Skin of body (tissue), 1 donor: ENCODE measurements at regions not wholly inside any gene's neighbourhood (a gene's known extent, or its start where the extent isn't known, plus 50 kb on each side); places are given as distances from the start of the nearest gene placed in this dataset.
"Not testable (repeated sequence)": the region's sequence is repeated elsewhere in the genome, so short reads cannot be mapped to it uniquely, and the experiment has no call there.

Experiments
- DNase-seq: peaks from one replicate; lab custom pipeline; 2025; lab: John Stamatoyannopoulos, UW

GRCh38 chr4:115664285-115664684, 550.9 kb upstream of the NDST4 start:
- DNase-seq = no peak

- DNase-seq = no peak
Observed at GRCh38 chr4:115660465-115660864, 547.0 kb upstream of the NDST4 start.

DNA sequence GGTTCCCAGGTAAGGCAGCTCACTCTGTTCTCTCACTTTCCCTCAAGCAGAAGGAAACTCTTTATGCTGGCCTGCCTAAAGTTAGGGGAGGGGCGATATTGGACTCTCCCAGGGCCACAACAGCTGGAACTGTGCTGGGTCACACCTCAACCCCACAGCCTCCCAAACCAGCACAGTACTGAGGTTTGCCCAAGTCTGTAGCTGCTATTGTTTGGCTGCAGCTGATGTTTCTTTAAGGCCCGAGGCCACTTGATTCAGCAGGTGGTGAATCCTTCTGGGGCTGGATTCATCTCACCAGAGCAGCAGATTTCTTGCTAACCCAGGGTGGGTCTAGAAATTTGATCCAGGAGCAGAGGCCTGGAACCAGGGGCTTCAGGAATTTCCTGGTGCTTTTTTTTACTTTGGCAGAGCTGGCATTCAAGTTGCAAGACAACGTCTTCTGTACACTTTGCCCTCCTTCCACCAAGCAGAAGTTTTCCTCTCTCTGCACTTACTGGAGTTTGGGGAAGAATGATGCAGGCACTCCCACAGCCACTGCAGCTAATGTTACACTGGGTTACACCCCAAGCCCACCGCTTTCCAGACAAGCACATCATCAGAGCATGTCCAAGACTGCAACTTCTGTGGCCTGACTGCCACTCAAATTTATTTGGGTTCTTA, 544.7 kb upstream of the NDST4 start:
- DNase-seq = no peak

DNA sequence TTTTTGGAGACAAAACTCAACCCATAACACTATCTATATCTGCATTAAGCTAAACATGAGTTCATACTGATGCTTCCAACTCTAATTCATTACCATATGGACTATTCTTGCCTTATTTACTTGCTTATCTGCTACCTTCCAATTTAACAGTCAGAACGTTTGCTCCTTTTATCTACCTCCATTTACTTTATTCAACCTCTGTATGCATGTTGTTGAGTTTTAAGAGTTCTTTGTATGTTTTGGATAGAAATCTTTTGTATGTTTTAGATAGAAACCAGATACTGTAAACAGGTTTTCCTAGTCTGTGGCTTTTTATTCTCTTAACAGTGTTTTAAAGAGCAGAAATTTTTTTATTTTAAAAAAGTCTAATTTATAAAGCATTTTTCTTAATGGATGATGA, 542.2 kb upstream of the NDST4 start:
- no peak for DNase-seq

- no peak for DNase-seq
Observed at GRCh38 chr4:115648786-115649185, 535.4 kb upstream of the NDST4 start.

DNA sequence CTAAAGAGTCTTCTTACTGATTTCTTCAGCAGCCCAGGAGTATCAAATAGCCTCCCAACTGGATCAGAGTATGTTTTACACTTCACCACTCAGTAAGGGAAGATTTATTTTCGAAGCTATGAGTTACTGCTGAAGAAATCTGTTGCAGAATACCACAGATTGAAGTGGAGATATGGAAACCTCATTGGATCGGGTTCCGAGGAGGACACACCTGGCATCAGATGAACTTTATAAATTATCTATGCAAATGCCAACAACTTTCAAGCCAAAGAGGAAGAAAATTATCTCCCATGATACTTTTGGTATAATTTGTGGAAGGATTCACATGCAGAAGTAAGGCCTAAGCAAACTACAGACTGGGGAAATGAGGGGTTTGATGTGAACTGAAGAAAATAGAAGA, 515.9 kb upstream of the NDST4 start:
- DNase-seq = no peak

DNA sequence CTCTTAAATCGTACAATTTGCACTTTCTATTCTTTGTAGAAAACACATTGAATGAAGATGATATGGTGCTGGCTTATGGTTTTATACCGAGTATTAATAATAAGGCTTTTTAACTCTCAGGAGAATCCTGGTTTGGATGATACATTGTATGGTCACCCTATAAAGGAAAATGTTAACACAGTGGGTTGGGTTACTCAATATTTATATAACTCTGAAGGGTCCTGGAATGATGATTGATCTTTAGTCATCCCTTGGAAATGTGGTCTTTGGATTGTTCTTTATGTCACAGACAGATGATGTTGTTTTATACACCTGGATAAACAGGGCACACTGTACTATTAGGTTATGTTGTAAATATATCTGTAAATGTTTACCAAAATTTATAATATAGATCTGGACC, 496.2 kb upstream of the NDST4 start:
- no peak for DNase-seq

- DNase-seq = no peak
Observed at GRCh38 chr4:115607311-115607710, 493.9 kb upstream of the NDST4 start.

DNA sequence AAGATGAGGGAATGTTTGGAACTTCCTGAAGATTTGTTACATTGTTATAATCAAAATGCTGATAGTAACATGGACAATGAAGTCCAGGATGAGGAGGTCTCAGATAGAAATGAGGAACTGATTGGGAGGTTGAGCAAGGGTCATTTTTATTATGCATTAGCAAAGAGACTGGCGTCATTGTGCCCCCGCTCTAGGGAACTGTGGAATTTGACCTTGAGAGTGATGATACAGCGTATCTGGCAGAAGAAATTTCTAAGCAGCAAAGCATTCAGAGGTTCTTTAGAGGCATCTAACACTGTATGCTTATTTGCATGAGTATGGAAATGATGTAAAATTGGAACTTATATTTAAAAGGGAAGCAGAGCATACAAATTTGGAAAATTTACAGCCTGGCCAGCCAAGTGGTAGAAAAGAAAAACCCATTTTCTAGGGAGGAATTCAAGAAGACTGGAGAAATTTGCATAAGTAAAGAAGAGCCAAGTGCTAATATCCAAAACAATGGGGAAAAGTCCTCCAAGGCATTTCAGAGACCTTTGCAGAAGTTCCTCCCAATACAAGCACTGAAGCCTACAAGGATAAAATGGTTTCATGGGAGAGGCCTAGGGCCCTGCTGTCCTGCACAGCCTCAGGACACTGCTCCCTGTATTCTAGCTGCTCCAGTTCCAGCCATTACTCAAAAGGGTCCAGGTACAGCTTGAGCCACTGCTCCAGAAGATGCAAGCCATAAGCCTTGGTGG, 483.0 kb upstream of the NDST4 start:
- no peak for DNase-seq

DNA sequence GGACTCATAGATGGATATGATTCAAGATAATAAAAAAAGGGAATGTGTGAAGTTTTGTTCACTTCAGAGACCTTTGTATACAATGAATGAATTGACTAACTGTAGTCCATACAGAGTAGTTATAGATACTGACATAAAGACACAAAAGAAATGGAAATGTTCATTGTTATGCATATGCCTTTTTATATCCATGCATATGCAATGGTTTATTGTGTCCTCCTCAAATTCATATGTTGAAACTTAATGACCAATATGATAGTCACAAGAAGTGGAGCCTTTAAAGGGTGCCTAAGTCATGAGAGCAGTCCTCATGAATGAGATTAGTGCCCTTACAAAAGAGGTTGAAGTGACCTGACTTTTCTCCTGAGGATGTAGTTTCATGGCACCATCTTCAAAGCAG, 467.5 kb upstream of the NDST4 start:
- no peak for DNase-seq

DNA sequence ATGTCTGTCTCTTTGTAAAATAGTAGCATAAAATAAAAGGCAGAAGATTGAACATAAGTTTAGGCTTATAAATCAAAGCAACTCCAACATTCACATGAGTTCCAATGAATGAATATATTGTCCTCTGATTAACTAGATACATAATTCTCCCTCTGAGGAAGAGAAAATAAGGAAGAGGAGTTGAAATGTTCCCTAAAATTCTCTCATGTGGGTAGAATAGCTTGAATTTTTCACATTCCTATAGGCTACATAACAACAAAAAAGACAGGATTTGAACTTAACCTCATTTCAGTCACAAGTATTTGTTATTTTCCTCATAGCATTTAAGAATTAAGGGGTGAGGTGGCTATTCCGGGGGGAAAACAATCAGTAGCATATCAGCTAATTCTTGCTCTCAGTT, 462.4 kb upstream of the NDST4 start:
- DNase-seq = no peak

DNA sequence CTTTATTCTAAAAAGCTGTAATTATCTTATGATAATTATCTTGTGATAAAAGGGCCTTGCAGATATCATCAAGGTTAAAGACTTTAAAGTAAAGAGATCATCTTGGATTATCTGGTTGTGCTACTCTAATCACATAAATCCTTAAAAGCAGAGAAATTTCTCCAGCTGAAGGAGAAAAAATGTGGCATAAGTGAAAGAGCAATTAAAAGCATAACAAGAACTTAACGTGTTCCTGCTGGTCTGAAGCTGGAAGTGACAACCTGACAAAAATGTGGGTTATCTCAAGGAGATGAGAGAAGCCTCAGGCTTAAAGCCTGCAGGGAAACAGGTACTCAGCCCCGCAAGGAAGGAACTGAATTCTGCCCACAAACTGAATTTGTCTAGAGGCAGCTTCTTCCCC, 449.1 kb upstream of the NDST4 start:
- no peak for DNase-seq

- DNase-seq = no peak
Observed at GRCh38 chr4:115548123-115548522, 434.7 kb upstream of the NDST4 start.

GRCh38 chr4:115537387-115537786, 424.0 kb upstream of the NDST4 start:
- no peak for DNase-seq

DNA sequence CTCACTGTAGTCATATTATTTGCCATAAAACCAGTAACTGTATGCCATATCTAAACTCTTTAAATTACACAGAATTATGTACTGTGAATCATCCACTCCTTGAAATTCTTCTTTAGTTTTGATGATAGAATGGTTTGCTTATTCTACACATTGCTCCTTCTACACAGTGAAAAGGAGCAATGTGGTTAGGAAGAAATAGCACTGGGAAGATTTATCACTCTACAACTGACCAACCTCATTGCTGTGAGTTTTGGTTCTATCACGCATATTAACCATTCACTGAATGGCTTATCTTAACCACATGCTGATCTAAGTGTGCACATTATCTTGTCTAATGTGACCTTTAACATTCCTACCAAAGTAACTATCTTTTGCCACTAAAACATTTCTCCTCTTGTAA, 415.7 kb upstream of the NDST4 start:
- DNase-seq = no peak

DNA sequence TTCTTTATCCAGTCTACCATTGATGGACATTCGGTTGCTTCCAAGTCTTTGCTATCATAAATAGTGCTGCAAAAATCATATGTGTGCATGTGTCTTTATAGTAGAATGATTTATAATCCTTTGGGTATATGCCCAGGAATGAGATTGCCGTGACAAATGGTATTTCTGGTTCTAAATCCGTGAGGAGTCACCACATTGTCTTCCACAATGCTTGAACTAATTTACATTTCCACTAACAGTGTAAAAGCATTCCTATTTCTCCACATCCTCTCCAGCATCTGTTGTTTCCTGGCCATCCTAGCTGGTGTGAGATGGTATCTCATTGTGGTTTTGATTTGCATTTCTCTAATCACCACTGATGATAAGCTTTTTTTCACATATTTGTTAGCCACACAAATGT, 406.1 kb upstream of the NDST4 start:
- DNase-seq = not testable (repeated sequence)

DNA sequence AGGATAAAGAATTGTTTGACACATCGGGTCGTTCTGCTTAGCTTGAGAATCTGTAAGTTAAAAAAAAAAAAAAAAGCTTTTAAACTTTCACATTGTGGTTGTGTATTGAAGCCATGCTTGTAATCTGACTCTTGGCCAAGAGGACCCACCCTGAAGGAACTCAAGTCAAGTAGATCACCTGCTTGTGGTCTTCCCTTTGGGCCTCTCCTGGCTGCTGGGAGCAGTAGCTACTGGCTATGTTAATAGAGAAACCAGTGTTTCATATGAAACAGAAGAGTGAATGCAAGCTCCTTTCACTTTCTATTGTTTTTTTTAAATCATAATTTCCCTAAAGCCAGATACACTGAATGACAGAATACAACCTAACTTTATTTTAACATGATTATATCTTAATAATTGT, 402.4 kb upstream of the NDST4 start:
- no peak for DNase-seq

- no peak for DNase-seq
Observed at GRCh38 chr4:115515366-115515765, 401.9 kb upstream of the NDST4 start.

DNA sequence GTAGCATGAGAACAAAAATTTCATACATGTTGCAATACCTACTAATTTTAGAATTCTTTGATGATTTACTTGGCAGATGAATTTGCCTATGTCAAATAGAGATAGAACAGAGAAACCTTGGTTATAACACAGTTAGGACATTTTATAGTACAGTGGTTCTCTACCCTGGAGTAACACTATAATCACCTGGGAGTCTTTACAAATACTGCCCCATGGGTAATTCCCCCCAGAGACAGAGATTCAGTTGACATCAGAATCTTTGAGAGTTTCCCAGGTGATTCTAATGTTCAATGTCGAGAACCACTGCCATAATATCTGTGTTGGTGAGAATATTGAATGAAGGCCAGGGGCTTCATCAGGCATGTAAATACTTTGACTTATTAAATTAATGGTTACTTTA, 401.3 kb upstream of the NDST4 start:
- DNase-seq = no peak

DNA sequence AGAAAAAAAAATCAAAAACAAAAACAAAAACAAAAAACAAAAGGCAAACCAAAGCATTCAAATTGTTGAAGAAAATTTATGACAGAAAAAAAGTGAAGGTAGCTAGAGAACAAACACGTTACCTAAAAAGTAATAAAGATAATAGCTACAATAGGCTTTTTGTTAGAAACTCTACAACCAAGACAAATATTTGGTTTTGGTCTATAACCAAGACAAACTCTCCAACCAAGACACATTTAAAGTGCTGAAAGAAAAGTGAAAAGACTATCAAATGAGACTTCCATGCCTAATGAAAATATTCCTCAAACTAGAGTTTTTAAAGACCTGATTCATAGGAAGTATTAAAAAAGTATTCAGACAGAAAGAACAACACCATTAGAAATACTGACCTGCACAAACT, 391.9 kb upstream of the NDST4 start:
- DNase-seq = no peak

DNA sequence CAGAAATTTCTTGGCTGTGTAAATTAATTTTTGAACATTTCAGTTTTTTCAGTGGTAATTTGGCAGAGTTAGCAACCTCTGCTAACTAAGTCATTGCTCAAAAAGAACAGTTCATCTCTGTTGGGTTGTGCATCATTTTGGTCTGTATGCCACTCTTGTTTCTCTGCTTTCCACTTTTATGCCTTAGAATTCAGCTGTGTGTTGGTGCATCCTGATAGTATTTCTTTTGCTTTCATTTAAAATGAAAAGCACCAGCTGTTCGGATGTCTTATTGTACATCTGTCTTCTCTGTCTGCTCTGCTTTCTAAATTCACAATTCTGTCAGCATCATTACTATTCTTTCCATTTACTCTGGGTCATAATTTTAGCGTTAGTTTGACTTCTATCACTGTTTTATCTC, 388.2 kb upstream of the NDST4 start:
- DNase-seq = no peak

- not testable (repeated sequence) for DNase-seq
Observed at GRCh38 chr4:115493770-115494169, 380.4 kb upstream of the NDST4 start.

- DNase-seq = no peak
Observed at GRCh38 chr4:115491686-115492085, 378.3 kb upstream of the NDST4 start.
